ENCODE measurements at regions not wholly inside any gene's neighbourhood (a gene's known extent, or its start where the extent isn't known, plus 50 kb on each side); places are given as distances from the start of the nearest gene placed in this dataset.

GRCh38 chr7:69464035-69464434 is 134.2 kb upstream of the AUTS2 start:
- no peak overlapping the region for H3K4me3 ChIP-seq (ENCODE audit: low read length)
- TF ChIP-seq ZNF274 (IDR thresholded peaks at IDR 0.05; ENCODE audit: low read depth, low read length) = no peak

- H3K4me3 ChIP-seq (ENCODE audit: low read length) = no peak overlapping the region
- TF ChIP-seq ZNF274 (IDR thresholded peaks at IDR 0.05; ENCODE audit: low read depth, low read length) = no peak
Measured at GRCh38 chr7:69465262-69465661, 133.0 kb upstream of the AUTS2 start.

- TF ChIP-seq ZNF274 (IDR thresholded peaks at IDR 0.05; ENCODE audit: low read depth, low read length) = no peak
- no peak overlapping the region for H3K4me3 ChIP-seq (ENCODE audit: low read length)
Measured at GRCh38 chr7:69467826-69468225, 130.4 kb upstream of the AUTS2 start.

GRCh38 chr7:69476416-69476815 is 121.9 kb upstream of the AUTS2 start:
- no peak for TF ChIP-seq ZNF274 (IDR thresholded peaks at IDR 0.05; ENCODE audit: low read depth, low read length)
- H3K4me3 ChIP-seq (ENCODE audit: low read length) = no peak overlapping the region

GRCh38 chr7:69482676-69483075 is 115.6 kb upstream of the AUTS2 start:
- TF ChIP-seq ZNF274 (IDR thresholded peaks at IDR 0.05; ENCODE audit: low read depth, low read length) = no peak

GRCh38 chr7:69489533-69489932 is 108.7 kb upstream of the AUTS2 start:
- no peak for TF ChIP-seq ZNF274 (IDR thresholded peaks at IDR 0.05; ENCODE audit: low read depth, low read length)
- no peak overlapping the region for H3K4me3 ChIP-seq (ENCODE audit: low read length)

More at GRCh38 chr7:69482676-69483075, 115.6 kb upstream of the AUTS2 start:
- no peak overlapping the region for H3K4me3 ChIP-seq (ENCODE audit: low read length)

- H3K4me3 ChIP-seq (ENCODE audit: low read length) = no peak overlapping the region
- TF ChIP-seq ZNF274 (IDR thresholded peaks at IDR 0.05; ENCODE audit: low read depth, low read length) = no peak
Measured at GRCh38 chr7:69498671-69499070, 99.6 kb upstream of the AUTS2 start.

- no peak for TF ChIP-seq ZNF274 (IDR thresholded peaks at IDR 0.05; ENCODE audit: low read depth, low read length)
- no peak overlapping the region for H3K4me3 ChIP-seq (ENCODE audit: low read length)
Measured at GRCh38 chr7:69502358-69502757, 95.9 kb upstream of the AUTS2 start.

GRCh38 chr7:69504733-69505420 is 93.4 kb upstream of the AUTS2 start:
- H3K4me3 ChIP-seq (ENCODE audit: low read length) = no peak overlapping the region
- TF ChIP-seq ZNF274 (IDR thresholded peaks at IDR 0.05; ENCODE audit: low read depth, low read length) = no peak

GRCh38 chr7:69508736-69509135 is 89.5 kb upstream of the AUTS2 start:
- no peak overlapping the region for H3K4me3 ChIP-seq (ENCODE audit: low read length)
- no peak for TF ChIP-seq ZNF274 (IDR thresholded peaks at IDR 0.05; ENCODE audit: low read depth, low read length)

- no peak for TF ChIP-seq ZNF274 (IDR thresholded peaks at IDR 0.05; ENCODE audit: low read depth, low read length)
- no peak overlapping the region for H3K4me3 ChIP-seq (ENCODE audit: low read length)
Measured at GRCh38 chr7:69510114-69510513, 88.2 kb upstream of the AUTS2 start.

- no peak for TF ChIP-seq ZNF274 (IDR thresholded peaks at IDR 0.05; ENCODE audit: low read depth, low read length)
- H3K4me3 ChIP-seq (ENCODE audit: low read length) = no peak overlapping the region
Measured at GRCh38 chr7:69515495-69516212, 82.6 kb upstream of the AUTS2 start.

- no peak for TF ChIP-seq ZNF274 (IDR thresholded peaks at IDR 0.05; ENCODE audit: low read depth, low read length)
- no peak overlapping the region for H3K4me3 ChIP-seq (ENCODE audit: low read length)
Measured at GRCh38 chr7:69516238-69516820, 81.9 kb upstream of the AUTS2 start.

GRCh38 chr7:69517985-69518704 is 80.1 kb upstream of the AUTS2 start:
- TF ChIP-seq ZNF274 (IDR thresholded peaks at IDR 0.05; ENCODE audit: low read depth, low read length) = no peak
- H3K4me3 ChIP-seq (ENCODE audit: low read length) = no peak overlapping the region

Measured in GM08714 (cell line).